ENCODE measurements at regions not wholly inside any gene's neighbourhood (a gene's known extent, or its start where the extent isn't known, plus 50 kb on each side); places are given as distances from the start of the nearest gene placed in this dataset.

GRCh38 chr2:104794441-104794840 is 59.5 kb upstream of the POU3F3 start:
- H3K4me1 ChIP-seq, result no peaks in the 10 kb centered on the region
- no peak for DNase-seq
- H3K27me3 ChIP-seq, result peaks cover 0 to 13% (median 0%) of the 10 kb centered on the region in 3 donors
- TF ChIP-seq CTCF (IDR thresholded peaks at IDR 0.05) (no peak), POLR2A (IDR thresholded peaks at IDR 0.05) (no peak), EP300 (IDR thresholded peaks at IDR 0.05) (no peak), POLR2AphosphoS5 (IDR thresholded peaks at IDR 0.05) (no peak)
- no peaks in the 10 kb centered on the region for H3K9me3 ChIP-seq
- H3K27ac ChIP-seq, result no peak overlapping the region
- intact Hi-C loops (cut with DNase I), result no loop called here
- 73 to 84% methylated on average over 2 of the region's 2 CpGs for WGBS, 2 donors
- no peaks in the 10 kb centered on the region for H3K36me3 ChIP-seq
- no peak overlapping the region for H3K4me3 ChIP-seq

Small RNA genes lying in the stretch of these regions (small RNA-seq; reads per million reads assigned to genes)
- gene RF00139, result 0 reads per million in 3 donors
- gene RF02091, result 0 reads per million in 3 donors
